Kidney (tissue), 13 donors: ENCODE measurements at regions not wholly inside any gene's neighbourhood (a gene's known extent, or its start where the extent isn't known, plus 50 kb on each side); places are given as distances from the start of the nearest gene placed in this dataset.

Experiments
- DNase-seq, 5 donors: peaks; one replicate each; pipeline ENCODE4 v3.0.0-alpha.2; 2013 to 2020
- FAIRE-seq: peaks from 2 replicates; lab custom pipeline; 2012; peaks lifted over from hg19 to GRCh38; lab: Jason Lieb, UNC
- H3K27ac ChIP-seq, 2 donors: one replicate each; pipeline ENCODE4 v1.7.0; 2013; ENCODE audit warnings: low read depth in 2 of 2, low read length in 2 of 2, inconsistent platforms in 1 of 2
- H3K27me3 ChIP-seq: one replicate; pipeline ENCODE4 v1.7.1; 2013; ENCODE audit warnings: low read length, inconsistent platforms; ENCODE audit not compliant: control insufficient read depth, insufficient read depth
- H3K36me3 ChIP-seq, 3 donors: one replicate each; pipeline versions ENCODE4 v1.7.0 to v1.7.1; 2013; ENCODE audit warnings: low read length in 3 of 3, control low read depth in 1 of 3, inconsistent platforms in 1 of 3; ENCODE audit not compliant: insufficient read depth in 3 of 3, control insufficient read depth in 2 of 3
- H3K4me1 ChIP-seq, 3 donors: one replicate each; pipeline versions ENCODE4 v1.7.0 to v1.7.1; 2013; ENCODE audit warnings: low read length in 3 of 3, inconsistent platforms in 1 of 3, low read depth in 1 of 3; ENCODE audit not compliant: control insufficient read depth in 2 of 3, insufficient read depth in 2 of 3
- H3K4me3 ChIP-seq, 3 donors: one replicate each; pipeline versions ENCODE4 v1.7.0 to v1.8.1; 2013; ENCODE audit warnings: low read length in 3 of 3, control low read depth in 1 of 3, inconsistent platforms in 1 of 3
- H3K9ac ChIP-seq, 3 donors: one replicate each; pipeline versions ENCODE4 v1.7.0 to v1.7.1; 2013; ENCODE audit warnings: low read length in 3 of 3, control low read depth in 1 of 3, inconsistent platforms in 1 of 3
- H3K9me3 ChIP-seq, 3 donors: one replicate each; pipeline versions ENCODE4 v1.7.0 to v1.7.1; 2013; ENCODE audit warnings: low read length in 3 of 3, control low read depth in 1 of 3, inconsistent platforms in 1 of 3; ENCODE audit not compliant: control insufficient read depth in 2 of 3, insufficient read depth in 1 of 3
- intact Hi-C: fragments of 100-400 bp; cut with DNase I; formaldehyde crosslinking; loops from one replicate; pipeline ENCODE4 v1.11.1; 2022
- TF ChIP-seq, protein P1 (sequence below): IDR thresholded peaks from 3 replicates; pipeline ENCODE4 v1.5.1; 2012; ENCODE audit warnings: mild to moderate bottlenecking, moderate library complexity, borderline replicate concordance; ENCODE audit not compliant: insufficient read depth; ENCODE audit errors: extremely low read depth
- donor health status: control.
- donor health status: control.
- donor health status: control.
- donor health status: control.
- donor health status: control.
- donor health status: DM: yes; HTN: yes; CAD: no.
- donor health status: Normal renal cell carcinoma (clear cell type).

DNA sequence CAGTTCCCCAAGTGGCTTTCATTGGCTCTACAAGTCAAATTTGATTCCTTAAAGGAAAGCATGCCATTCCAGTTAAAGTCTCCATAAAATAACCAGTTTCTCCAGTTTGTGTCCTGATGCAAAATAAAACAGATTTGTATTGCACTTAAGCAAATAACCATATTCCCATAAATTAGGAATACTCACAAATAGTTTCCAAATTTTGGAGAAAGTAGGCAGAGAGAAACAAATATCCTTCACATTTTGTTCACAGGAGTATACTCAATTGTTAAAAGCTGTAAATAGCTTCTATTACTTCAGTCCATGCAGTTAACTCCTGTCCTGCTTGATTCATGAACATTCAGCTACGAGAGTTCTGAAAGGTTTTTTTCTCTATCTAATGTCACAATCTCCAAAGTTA is 281.4 kb upstream of the RGS17 start:
- TF ChIP-seq, protein P1, sequence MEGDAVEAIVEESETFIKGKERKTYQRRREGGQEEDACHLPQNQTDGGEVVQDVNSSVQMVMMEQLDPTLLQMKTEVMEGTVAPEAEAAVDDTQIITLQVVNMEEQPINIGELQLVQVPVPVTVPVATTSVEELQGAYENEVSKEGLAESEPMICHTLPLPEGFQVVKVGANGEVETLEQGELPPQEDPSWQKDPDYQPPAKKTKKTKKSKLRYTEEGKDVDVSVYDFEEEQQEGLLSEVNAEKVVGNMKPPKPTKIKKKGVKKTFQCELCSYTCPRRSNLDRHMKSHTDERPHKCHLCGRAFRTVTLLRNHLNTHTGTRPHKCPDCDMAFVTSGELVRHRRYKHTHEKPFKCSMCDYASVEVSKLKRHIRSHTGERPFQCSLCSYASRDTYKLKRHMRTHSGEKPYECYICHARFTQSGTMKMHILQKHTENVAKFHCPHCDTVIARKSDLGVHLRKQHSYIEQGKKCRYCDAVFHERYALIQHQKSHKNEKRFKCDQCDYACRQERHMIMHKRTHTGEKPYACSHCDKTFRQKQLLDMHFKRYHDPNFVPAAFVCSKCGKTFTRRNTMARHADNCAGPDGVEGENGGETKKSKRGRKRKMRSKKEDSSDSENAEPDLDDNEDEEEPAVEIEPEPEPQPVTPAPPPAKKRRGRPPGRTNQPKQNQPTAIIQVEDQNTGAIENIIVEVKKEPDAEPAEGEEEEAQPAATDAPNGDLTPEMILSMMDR: no peak
- no peaks in the 10 kb centered on the region for H3K27me3 ChIP-seq
- intact Hi-C loops: no loop called here
- DNase-seq (no peak), FAIRE-seq (no peak)
- no peak overlapping the region for H3K9ac ChIP-seq
- H3K27ac ChIP-seq: no peak overlapping the region
- H3K9me3 ChIP-seq: no peaks in the 10 kb centered on the region
- H3K36me3 ChIP-seq: no peaks in the 10 kb centered on the region
- no peak overlapping the region for H3K4me3 ChIP-seq
- no peaks in the 10 kb centered on the region for H3K4me1 ChIP-seq

DNA sequence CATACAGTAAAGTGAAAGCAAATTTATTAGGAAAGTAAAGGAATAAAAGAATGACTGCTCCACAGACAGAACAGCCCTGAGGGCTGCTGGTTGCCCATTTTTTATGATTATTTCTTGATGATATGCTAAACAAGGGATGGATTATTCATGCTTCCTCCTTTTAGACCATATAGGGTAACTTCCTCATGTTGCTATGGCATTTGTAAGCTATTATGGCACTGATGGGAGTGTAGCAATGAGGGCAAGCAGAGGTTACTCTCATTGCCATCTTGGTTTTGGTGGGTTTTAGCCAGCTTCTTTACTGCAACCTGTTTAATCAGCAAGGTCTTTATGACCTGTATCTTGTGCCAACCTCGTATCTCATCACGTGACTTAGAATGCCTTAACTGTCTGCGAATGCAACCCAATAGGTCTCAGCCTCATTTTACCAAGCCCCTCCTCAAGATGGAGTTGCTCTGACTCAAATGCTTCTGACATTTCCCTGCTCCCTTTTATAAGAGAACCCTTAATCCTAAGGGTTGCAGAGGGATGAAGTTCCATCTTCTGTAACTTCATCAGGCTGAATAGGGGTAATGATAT is 280.1 kb upstream of the RGS17 start:
- FAIRE-seq: no peak
- TF ChIP-seq, protein P1: no peak
- Histone ChIP-seq H3K4me1 (no peaks in the 10 kb centered on the region), H3K36me3 (no peaks in the 10 kb centered on the region), H3K4me3 (no peak overlapping the region), H3K9me3 (no peaks in the 10 kb centered on the region), H3K27ac (no peak overlapping the region), H3K9ac (no peak overlapping the region), H3K27me3 (no peaks in the 10 kb centered on the region)
- no peak for DNase-seq
- intact Hi-C loops: no loop called here

DNA sequence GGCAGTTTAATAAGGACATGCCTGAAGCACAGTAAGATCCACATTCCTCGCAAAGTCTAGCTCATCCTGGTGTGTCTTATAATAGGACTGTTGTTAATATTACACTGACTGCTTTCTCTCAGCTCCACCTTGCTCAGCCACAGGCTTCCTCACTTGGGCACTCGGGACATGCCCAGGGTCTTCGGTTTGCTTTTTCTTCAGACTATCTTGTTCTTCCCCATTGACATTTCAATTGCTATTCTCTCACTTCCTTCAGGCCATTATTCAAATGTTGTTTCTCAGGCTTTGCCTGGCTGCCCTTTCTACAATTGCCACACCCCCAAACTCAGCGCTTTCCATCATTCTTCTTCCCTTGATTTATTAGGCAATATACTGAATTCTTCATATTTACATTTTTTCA is 274.8 kb upstream of the RGS17 start:
- TF ChIP-seq, protein P1: no peak
- Histone ChIP-seq H3K36me3 (no peaks in the 10 kb centered on the region), H3K4me1 (no peaks in the 10 kb centered on the region), H3K9me3 (no peaks in the 10 kb centered on the region), H3K4me3 (no peak overlapping the region), H3K27ac (no peak overlapping the region), H3K9ac (no peak overlapping the region), H3K27me3 (no peaks in the 10 kb centered on the region)
- intact Hi-C loops: no loop called here
- DNase-seq (no peak), FAIRE-seq (no peak)

DNA sequence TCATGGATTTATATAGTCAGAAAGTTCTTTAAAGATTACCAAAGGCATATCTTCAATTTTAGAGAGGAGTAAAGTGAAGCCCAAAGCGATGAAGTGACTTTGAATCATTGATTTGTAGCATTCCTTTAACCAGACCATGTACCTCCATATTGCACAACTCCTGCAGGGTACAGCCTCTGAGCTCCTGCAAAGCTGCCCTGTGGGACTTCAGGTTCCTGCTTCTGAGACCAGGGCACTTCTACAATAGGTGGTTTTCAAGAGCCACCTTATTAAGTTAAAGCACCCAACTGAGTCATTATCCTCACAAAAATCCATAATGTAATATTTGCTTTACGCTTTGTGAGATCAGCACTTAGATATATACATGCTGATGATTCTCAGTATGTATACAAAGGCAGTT is 270.7 kb upstream of the RGS17 start:
- TF ChIP-seq, protein P1: no peak
- no peak for DNase-seq
- Histone ChIP-seq H3K4me3 (no peak overlapping the region), H3K36me3 (no peaks in the 10 kb centered on the region), H3K9me3 (no peaks in the 10 kb centered on the region), H3K27ac (no peak overlapping the region), H3K4me1 (no peaks in the 10 kb centered on the region), H3K27me3 (no peaks in the 10 kb centered on the region), H3K9ac (no peak overlapping the region)
- intact Hi-C loops: no loop called here
- no peak for FAIRE-seq
